Keratinocyte (primary cell): ENCODE measurements at regions not wholly inside any gene's neighbourhood (a gene's known extent, or its start where the extent isn't known, plus 50 kb on each side); places are given as distances from the start of the nearest gene placed in this dataset.

Source experiments
- DNase-seq: peaks from one replicate; pipeline ENCODE4 v3.0.0-alpha.2; 2011; ENCODE audit warnings: low read depth, missing footprints, low spot score
- FAIRE-seq: peaks from 2 replicates; lab custom pipeline; 2011; peaks lifted over from hg19 to GRCh38; lab: Jason Lieb, UNC
- H2AFZ ChIP-seq: 2 replicates; pipeline ENCODE4 v1.6.0; 2012; ENCODE audit warnings: low read length, control low read depth, inconsistent platforms; ENCODE audit not compliant: control insufficient read depth
- H3K27ac ChIP-seq: 2 replicates; pipeline ENCODE4 v1.5.1; 2011; ENCODE audit warnings: low read length; ENCODE audit not compliant: control insufficient read depth, insufficient read depth
- H3K27me3 ChIP-seq: 3 replicates; pipeline ENCODE4 v1.6.0; 2011; ENCODE audit warnings: low read length; ENCODE audit not compliant: control insufficient read depth, insufficient read depth; ENCODE audit errors: extremely low read depth
- H3K36me3 ChIP-seq, 2 experiments: 2 replicates in 1 of 2; 3 replicates in 1 of 2; pipeline ENCODE4 v1.5.1; 2011; ENCODE audit warnings: low read length in 2 of 2, mild to moderate bottlenecking in 1 of 2; ENCODE audit not compliant: control insufficient read depth in 2 of 2, insufficient read depth in 2 of 2; ENCODE audit errors: extremely low read depth in 1 of 2
- H3K4me1 ChIP-seq: 3 replicates; pipeline ENCODE4 v1.5.1; 2011; ENCODE audit warnings: low read length; ENCODE audit not compliant: control insufficient read depth, insufficient read depth; ENCODE audit errors: extremely low read depth
- H3K4me2 ChIP-seq: 3 replicates; pipeline ENCODE4 v1.6.0; 2011; ENCODE audit warnings: low read depth, low read length; ENCODE audit not compliant: control insufficient read depth, insufficient read depth; ENCODE audit errors: extremely low read depth
- H3K4me3 ChIP-seq, 3 experiments: fragments of 200-600 bp in 1 of 3; sonication (generic) in 1 of 3; 2 replicates in 2 of 3; 3 replicates in 1 of 3; pipeline ENCODE4 v1.5.1; 2011 to 2016; ENCODE audit warnings: low read length in 3 of 3, mild to moderate bottlenecking in 3 of 3, control low read depth in 2 of 3, inconsistent platforms in 1 of 3, low read depth in 1 of 3, mixed read lengths in 1 of 3, mixed run types in 1 of 3, moderate library complexity in 1 of 3; ENCODE audit not compliant: control insufficient read depth in 2 of 3, insufficient read depth in 2 of 3; ENCODE audit errors: extremely low read depth in 1 of 3
- H3K79me2 ChIP-seq: 2 replicates; pipeline ENCODE4 v1.6.0; 2012; ENCODE audit warnings: low read length; ENCODE audit not compliant: control insufficient read depth, insufficient read depth
- H3K9ac ChIP-seq: 3 replicates; pipeline ENCODE4 v1.6.0; 2011; ENCODE audit warnings: low read length; ENCODE audit not compliant: control insufficient read depth, insufficient read depth; ENCODE audit errors: extremely low read depth
- H3K9me1 ChIP-seq: 3 replicates; pipeline ENCODE4 v1.6.0; 2011; ENCODE audit warnings: low read length; ENCODE audit not compliant: control insufficient read depth, insufficient read depth; ENCODE audit errors: extremely low read depth
- H3K9me3 ChIP-seq: 2 replicates; pipeline ENCODE4 v1.5.1; 2012; ENCODE audit warnings: low read depth, low read length; ENCODE audit not compliant: control insufficient read depth
- H4K20me1 ChIP-seq: 3 replicates; pipeline ENCODE4 v1.6.0; 2011; ENCODE audit warnings: low read length; ENCODE audit not compliant: control insufficient read depth, insufficient read depth; ENCODE audit errors: extremely low read depth
- EZH2 ChIP-seq: IDR thresholded peaks from one replicate; pipeline ENCODE4 v1.6.1; 2012; ENCODE audit warnings: inconsistent platforms, mild to moderate bottlenecking, low read length, moderate library complexity
- dilution Hi-C: fragments of 300-500 bp; cut with MboI; formaldehyde crosslinking; loops from one replicate; pipeline ENCODE4 v1.7.0; 2020; ENCODE audit warnings: low sequenced_read_pairs; ENCODE audit not compliant: extremely low pct_ligation_motif_present
- TF ChIP-seq, protein P1 (sequence below), 3 experiments: IDR thresholded peaks in 1 of 3; conservative IDR thresholded peaks in 1 of 3; optimal IDR thresholded peaks in 1 of 3; 2 replicates in 2 of 3; 3 replicates in 1 of 3; pipeline versions ENCODE3 to v1.5.1; 2011; ENCODE audit warnings: low read length in 3 of 3, mild to moderate bottlenecking in 3 of 3, moderate library complexity in 2 of 3, control low read depth in 1 of 3, inconsistent platforms in 1 of 3; ENCODE audit not compliant: insufficient read depth in 2 of 3; ENCODE audit errors: extremely low read depth in 1 of 3

DNA sequence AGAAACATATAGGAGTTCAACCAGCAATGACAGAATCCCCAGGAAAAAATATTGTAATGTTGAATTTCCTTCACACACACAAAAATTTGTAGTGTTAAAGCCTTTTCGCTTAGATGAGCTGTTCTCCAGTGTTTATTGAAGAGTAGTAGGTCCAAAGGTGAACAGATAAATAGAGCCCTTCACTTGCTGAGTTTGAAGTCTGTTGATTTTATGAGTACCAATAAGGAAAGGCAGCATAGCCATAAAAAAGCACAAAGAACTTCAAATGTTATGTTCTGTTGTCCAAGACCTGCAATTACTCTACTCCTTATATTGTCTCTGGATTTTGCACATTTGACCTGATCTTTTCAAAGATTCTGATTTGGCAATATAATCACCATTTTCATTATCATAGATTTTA lies 362.7 kb upstream of the B3GALT2 start:
- FAIRE-seq (no peak), DNase-seq (no peak)
- dilution Hi-C loops = no loop called here
- no peaks in the 10 kb centered on the region for H3K79me2 ChIP-seq
- H3K36me3 ChIP-seq = no peaks in the 10 kb centered on the region
- no peaks in the 10 kb centered on the region for H3K4me1 ChIP-seq
- no peak for TF ChIP-seq EZH2
- TF ChIP-seq, protein P1, sequence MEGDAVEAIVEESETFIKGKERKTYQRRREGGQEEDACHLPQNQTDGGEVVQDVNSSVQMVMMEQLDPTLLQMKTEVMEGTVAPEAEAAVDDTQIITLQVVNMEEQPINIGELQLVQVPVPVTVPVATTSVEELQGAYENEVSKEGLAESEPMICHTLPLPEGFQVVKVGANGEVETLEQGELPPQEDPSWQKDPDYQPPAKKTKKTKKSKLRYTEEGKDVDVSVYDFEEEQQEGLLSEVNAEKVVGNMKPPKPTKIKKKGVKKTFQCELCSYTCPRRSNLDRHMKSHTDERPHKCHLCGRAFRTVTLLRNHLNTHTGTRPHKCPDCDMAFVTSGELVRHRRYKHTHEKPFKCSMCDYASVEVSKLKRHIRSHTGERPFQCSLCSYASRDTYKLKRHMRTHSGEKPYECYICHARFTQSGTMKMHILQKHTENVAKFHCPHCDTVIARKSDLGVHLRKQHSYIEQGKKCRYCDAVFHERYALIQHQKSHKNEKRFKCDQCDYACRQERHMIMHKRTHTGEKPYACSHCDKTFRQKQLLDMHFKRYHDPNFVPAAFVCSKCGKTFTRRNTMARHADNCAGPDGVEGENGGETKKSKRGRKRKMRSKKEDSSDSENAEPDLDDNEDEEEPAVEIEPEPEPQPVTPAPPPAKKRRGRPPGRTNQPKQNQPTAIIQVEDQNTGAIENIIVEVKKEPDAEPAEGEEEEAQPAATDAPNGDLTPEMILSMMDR (optimal IDR thresholded peaks at IDR 0.05 in 1 of 3, IDR thresholded peaks at IDR 0.05 in 1 of 3, conservative IDR thresholded peaks at IDR 0.05 in 1 of 3; ENCODE audit: extremely low read depth in 1 of 3, insufficient read depth in 2 of 3, low read length in 3 of 3) = no peak
- no peak overlapping the region for H3K9ac ChIP-seq
- H3K9me3 ChIP-seq = no peaks in the 10 kb centered on the region
- no peak overlapping the region for H3K27ac ChIP-seq
- H3K4me3 ChIP-seq = no peak overlapping the region
- H3K9me1 ChIP-seq = no peaks in the 10 kb centered on the region
- H3K27me3 ChIP-seq = no peaks in the 10 kb centered on the region
- no peak overlapping the region for H2AFZ ChIP-seq
- no peak overlapping the region for H3K4me2 ChIP-seq
- H4K20me1 ChIP-seq = no peaks in the 10 kb centered on the region

DNA sequence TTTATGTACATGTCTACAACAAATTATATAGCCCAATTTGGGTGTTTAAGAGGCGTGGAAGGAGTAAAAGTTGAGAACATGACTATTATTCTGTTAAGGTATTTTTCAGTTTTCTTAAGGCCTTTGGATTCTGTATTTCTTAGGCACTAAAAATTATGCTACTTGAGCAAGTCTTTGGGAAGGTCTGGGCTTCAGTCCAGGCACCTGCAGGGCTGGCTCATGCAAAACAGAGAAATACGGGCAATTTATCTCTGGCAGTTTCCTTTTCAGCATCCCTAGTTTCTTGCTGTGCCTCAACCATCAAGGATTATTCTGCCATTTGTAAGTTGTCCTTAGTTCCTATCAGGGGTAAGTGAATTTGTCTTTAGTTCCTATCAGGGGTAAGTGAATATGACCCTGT lies 358.8 kb upstream of the B3GALT2 start:
- no peak for TF ChIP-seq EZH2
- TF ChIP-seq, protein P1 (optimal IDR thresholded peaks at IDR 0.05 in 1 of 3, IDR thresholded peaks at IDR 0.05 in 1 of 3, conservative IDR thresholded peaks at IDR 0.05 in 1 of 3; ENCODE audit: extremely low read depth in 1 of 3, insufficient read depth in 2 of 3, low read length in 3 of 3) = no peak
- H3K4me3 ChIP-seq = no peak overlapping the region
- H3K4me1 ChIP-seq = no peaks in the 10 kb centered on the region
- no peak overlapping the region for H3K9ac ChIP-seq
- no peak overlapping the region for H3K4me2 ChIP-seq
- H3K27ac ChIP-seq = no peak overlapping the region
- no peaks in the 10 kb centered on the region for H3K9me1 ChIP-seq
- H3K9me3 ChIP-seq = no peaks in the 10 kb centered on the region
- H2AFZ ChIP-seq = no peak overlapping the region
- H3K27me3 ChIP-seq = no peaks in the 10 kb centered on the region
- no peaks in the 10 kb centered on the region for H3K36me3 ChIP-seq
- no peak for FAIRE-seq
- dilution Hi-C loops = no loop called here
- no peaks in the 10 kb centered on the region for H3K79me2 ChIP-seq
- DNase-seq = no peak
- H4K20me1 ChIP-seq = no peaks in the 10 kb centered on the region
